Right renal pelvis (tissue), 4 donors: ENCODE measurements at regions not wholly inside any gene's neighbourhood (a gene's known extent, or its start where the extent isn't known, plus 50 kb on each side); places are given as distances from the start of the nearest gene placed in this dataset.
"Not testable (repeated sequence)": the region's sequence is repeated elsewhere in the genome, so short reads cannot be mapped to it uniquely, and the experiment has no call there.

Experiments
- DNase-seq, 4 donors: peaks; one replicate each; pipeline ENCODE4 v3.0.0-alpha.2; 2013; ENCODE audit warnings: low read depth in 4 of 4, low spot score in 3 of 4, missing footprints in 1 of 4

- DNase-seq, result no peak
These were observed 52.0 kb downstream of the ZC3H11B start for GRCh38 chr1:219560856-219561255.

GRCh38 chr1:219559899-219560298 is 53.0 kb downstream of the ZC3H11B start:
- no peak for DNase-seq

- peak in 3 of 4 donors; percentile 14 to 34 (median 16) for DNase-seq
These were observed 57.1 kb downstream of the ZC3H11B start for GRCh38 chr1:219555806-219556205.

- no peak for DNase-seq
These were observed 57.7 kb downstream of the ZC3H11B start for GRCh38 chr1:219555031-219555692.

- no peak for DNase-seq
These were observed 58.9 kb downstream of the ZC3H11B start for GRCh38 chr1:219553934-219554502.

GRCh38 chr1:219550201-219550600 is 62.7 kb downstream of the ZC3H11B start:
- DNase-seq, result no peak

- DNase-seq, result no peak
These were observed 63.7 kb downstream of the ZC3H11B start for GRCh38 chr1:219549215-219549614.

- DNase-seq, result no peak
These were observed 64.5 kb downstream of the ZC3H11B start for GRCh38 chr1:219548386-219548785.

GRCh38 chr1:219545756-219546155 is 67.1 kb downstream of the ZC3H11B start:
- DNase-seq, result not testable (repeated sequence)

- DNase-seq, result no peak
These were observed 68.6 kb downstream of the ZC3H11B start for GRCh38 chr1:219544163-219544846.

GRCh38 chr1:219542828-219543518 is 69.9 kb downstream of the ZC3H11B start:
- DNase-seq, result no peak

GRCh38 chr1:219541946-219542345 is 71.0 kb downstream of the ZC3H11B start:
- DNase-seq, result no peak

- no peak for DNase-seq
These were observed 73.2 kb downstream of the ZC3H11B start for GRCh38 chr1:219539645-219540254.

- no peak for DNase-seq
These were observed 74.0 kb downstream of the ZC3H11B start for GRCh38 chr1:219538886-219539285.

GRCh38 chr1:219537223-219537631 is 75.7 kb downstream of the ZC3H11B start:
- DNase-seq, result no peak

GRCh38 chr1:219536038-219536437 is 76.9 kb downstream of the ZC3H11B start:
- no peak for DNase-seq

- no peak for DNase-seq
These were observed 77.9 kb downstream of the ZC3H11B start for GRCh38 chr1:219534991-219535390.

GRCh38 chr1:219533280-219533679 is 79.6 kb downstream of the ZC3H11B start:
- no peak for DNase-seq

- DNase-seq, result no peak
These were observed 83.8 kb downstream of the ZC3H11B start for GRCh38 chr1:219529116-219529515.

GRCh38 chr1:219528633-219529032 is 84.3 kb downstream of the ZC3H11B start:
- no peak for DNase-seq

- DNase-seq, result no peak
These were observed 84.9 kb downstream of the ZC3H11B start for GRCh38 chr1:219527994-219528393.
